A172 (cell line): ENCODE measurements at regions not wholly inside any gene's neighbourhood (a gene's known extent, or its start where the extent isn't known, plus 50 kb on each side); places are given as distances from the start of the nearest gene placed in this dataset.

Source experiments
- DNase-seq: peaks from one replicate; pipeline ENCODE4 v3.0.0-alpha.2; 2015; ENCODE audit warnings: low spot score

GRCh38 chr7:47221826-47222225 is 360.1 kb downstream of the TNS3 start:
- no peak for DNase-seq

DNA sequence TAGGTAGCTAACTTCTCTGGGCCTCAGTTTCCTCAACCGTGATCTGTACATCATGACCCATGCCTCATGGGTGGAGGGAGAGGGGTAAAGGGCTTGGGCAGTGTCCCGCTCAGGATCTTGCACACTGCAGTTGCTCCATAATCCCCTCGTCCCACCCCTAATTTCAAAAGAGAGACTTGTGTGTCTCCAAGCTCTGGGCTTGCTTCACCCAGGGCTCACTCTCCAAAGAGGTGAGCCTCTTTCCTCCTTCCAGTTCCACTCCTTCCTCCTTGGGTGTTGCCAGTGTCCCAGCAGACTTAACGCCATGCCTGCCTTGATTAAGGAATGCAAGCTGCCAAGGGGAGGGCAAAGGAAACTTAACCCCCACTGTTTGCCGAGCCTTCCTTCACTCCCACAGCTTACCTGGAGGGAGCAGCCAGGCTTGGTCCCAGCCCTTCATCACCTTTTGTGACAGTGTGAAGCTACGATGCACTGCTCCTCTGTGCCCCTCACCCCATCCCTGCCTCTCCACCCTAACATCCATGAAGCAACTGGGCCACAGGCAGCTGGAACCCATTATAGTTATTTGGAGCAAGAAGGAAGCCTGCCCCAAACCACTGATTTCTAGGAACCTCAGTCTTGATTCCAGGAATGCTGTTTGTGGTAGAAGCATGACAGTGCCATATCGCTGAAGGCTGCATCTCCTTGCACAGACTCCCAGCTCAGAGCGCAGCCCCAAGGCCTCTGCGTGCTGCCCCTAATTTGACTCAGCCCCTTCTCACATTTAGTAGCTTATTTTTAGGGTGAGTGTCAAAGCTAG is 363.3 kb downstream of the TNS3 start:
- DNase-seq: no peak

GRCh38 chr7:47217570-47218360 is 364.1 kb downstream of the TNS3 start:
- DNase-seq: no peak

- DNase-seq: no peak
Observed at GRCh38 chr7:47217086-47217485, 364.8 kb downstream of the TNS3 start.

DNA sequence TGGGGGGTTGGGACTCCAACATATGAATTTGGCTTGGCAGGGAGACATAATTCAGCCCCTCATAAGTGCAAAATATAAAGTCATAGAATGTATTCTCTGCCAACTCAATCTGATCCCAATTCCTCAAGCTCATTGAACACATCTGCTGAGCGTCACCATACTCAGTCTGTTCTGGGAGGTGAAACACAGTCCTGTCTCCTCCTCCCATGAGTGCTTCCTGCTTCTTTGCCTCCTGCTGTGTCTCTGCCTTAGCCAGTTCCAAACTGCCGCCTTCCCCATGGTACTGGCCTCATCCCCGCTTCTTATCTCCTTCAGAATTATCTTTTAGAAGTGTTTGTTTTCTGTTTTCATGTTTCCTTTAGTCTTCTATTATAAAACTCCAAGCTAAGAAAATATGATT is 365.5 kb downstream of the TNS3 start:
- DNase-seq: no peak

DNA sequence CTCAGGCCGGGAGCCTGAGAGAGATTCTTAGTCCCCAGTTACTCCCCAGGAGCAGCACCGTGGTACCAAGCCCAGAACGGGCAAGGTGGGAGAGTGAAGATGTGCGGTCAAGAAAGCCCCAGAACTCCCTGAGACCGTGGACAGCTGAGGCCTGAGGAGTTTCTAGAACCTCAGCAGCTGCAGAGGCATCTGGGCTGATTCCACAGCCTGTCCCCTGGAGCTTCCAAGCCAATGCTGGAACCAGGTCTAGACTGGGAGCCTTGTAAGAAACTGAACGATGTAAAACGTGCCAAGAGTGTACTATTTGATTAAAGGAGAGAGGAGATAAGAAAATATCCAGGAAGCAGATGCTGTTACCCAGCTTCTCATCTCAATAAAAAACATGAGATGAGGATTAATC is 366.3 kb downstream of the TNS3 start:
- DNase-seq: no peak

DNA sequence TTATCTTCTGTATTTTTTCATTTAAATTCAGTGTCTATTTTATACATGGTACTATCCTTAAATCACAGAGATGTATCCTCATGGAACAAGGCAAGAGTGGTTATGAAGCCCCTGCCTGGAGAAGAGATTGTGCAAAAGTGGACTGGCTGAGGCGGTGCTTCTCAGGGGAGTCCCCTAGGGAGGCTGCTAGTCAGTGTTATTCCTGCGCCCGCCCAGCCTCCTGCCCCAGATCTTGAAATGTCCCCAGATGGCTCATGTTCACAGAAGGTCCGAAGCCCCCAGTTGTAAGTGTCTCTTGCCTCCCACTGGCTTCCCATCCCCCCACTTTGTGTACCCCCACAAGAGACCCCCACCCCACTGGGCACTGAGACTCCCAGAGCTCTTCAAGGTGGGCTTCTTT is 366.9 kb downstream of the TNS3 start:
- no peak for DNase-seq

DNA sequence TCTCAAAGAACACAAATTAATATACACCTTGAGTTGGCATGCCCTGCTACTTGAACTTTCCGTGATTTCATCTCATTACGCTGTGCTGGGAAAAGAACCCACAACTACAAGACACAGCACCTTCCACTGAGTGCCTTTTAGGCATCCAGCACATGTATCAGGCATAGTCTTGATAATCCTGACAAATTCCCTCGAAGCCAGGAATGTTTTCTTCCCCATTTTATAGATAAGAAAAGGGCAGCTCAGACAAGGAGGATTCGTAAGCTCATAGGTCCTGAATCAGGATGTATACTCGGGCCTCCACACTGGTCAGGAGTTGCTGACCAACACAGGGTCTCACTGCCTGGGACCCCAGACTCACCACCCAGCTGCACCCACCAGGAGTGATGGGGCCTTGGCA is 368.6 kb downstream of the TNS3 start:
- no peak for DNase-seq

DNA sequence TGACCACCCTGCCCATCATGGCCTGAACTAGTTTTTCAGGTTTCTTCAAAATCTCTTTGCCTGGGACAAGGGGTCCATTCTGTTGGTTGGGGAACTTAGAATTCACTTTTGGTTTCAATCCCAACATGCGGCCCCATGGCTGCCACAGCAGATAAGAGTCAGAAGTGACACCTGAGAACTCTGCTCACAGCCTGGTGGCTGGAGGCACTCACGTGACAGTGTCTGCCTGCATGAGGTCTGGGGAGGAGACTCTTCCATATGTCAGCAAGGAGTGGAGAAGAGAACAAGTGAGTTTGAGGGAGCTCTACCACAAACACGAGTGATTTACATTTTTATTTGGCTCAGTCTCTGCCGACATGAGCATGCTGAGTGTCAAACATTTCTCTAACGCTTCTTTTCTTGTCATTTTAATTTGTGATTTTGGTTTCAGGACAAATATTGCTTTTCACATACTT is 370.4 kb downstream of the TNS3 start:
- DNase-seq: no peak

DNA sequence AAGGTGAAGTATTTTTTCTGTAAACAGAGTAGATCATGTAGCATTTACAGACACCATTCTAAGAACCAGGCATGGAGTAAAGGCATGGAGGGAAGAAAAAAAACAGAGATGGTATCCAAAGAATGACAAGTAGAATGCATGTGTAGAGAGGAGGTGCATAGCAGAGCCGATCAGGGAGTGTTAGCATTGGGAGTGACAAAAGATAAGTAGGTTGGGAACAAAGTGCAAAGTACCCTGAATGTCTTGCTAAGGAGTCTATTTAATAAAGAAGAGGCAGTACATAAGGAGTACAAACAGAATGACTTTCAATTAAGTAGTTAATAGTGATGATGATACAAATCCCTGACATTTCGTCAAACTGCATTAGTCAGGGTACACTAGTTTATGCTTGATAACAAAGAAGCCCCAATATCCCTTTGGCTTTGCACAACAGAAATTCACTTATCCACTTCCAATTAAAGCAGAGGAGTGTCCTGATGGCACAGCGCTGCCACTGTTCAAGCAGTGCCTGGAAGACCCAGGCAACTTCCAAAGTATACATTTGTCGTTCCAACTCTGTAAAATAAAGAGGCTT is 371.5 kb downstream of the TNS3 start:
- no peak for DNase-seq

DNA sequence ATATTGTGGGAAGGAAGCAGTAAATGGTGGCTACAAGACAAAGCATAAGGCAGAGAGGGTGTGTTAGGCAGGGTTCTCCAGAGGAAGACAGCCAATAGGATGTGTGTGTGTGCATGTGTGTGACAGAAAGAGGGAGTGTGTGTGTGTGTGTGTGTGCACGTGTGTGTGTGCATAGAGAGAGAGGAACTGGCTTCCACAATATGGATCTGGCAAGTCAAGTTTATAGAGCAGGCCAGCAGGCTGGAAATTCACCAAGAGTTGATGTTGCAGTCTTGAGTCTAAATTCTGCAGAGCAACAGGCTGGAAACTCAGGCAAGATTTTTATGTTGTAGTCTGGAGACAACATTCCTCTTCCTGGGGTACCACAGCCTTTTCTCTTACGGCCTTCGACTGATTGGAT is 374.0 kb downstream of the TNS3 start:
- DNase-seq: no peak

DNA sequence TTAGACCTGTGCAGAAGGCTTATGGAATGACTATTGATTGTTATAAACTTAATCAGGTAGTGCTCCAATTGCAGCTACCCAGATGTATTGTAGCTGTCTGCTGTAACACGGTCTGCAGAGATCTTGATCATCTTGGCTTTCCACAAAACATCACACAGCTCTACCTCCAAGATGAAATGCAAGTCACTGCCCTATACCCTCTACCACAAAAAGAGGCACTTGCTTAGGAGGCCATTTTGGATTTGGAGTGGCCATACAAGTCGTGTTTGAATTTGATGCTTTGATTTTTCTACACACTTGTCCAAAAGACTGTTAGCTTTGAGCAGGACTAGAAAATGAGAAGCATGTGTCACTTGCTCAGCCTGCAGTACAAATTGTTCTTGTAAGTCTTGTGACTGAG is 377.2 kb downstream of the TNS3 start:
- no peak for DNase-seq

- no peak for DNase-seq
Observed at GRCh38 chr7:47202146-47202783, 379.6 kb downstream of the TNS3 start.

DNA sequence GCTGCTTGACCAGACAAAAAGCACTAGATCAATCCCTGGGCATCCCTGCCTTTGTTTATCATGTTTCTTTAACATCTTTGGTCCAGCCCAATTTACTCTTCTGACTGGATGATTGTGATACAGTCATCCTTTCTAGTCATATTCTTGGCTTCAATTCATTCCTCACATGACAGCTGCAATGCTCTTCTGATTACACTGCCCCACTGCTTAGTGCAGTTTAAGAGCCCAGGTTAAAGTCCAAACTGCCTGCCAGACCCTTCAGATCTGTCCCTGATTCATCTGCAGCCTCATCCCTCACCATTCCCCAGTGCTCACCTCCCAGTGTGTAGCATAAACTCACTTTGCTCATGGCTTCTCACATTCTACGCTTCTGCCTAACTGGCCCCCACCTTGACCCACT is 383.8 kb downstream of the TNS3 start:
- DNase-seq: no peak

DNA sequence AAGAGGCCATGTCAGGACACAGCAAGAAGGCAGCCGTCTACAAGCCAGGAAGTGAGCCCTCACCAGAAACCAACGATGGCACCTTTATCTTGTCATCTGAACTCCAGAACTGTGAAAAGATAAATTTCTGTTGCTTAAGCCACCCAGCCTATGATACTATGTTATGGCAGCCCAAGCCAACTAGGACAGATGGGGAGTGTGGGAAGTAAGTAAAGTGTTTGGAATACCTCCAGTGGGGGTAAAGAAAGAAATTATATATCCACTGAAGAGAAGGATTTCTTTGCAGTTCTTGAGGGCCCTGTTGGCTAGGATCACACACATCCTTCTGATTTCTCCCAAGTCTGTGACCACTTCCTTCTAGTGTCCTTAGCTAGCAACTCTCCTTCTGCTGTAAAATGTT is 384.4 kb downstream of the TNS3 start:
- no peak for DNase-seq

GRCh38 chr7:47196737-47197136 is 385.2 kb downstream of the TNS3 start:
- DNase-seq: no peak

- DNase-seq: no peak
Observed at GRCh38 chr7:47196106-47196645, 385.7 kb downstream of the TNS3 start.

DNA sequence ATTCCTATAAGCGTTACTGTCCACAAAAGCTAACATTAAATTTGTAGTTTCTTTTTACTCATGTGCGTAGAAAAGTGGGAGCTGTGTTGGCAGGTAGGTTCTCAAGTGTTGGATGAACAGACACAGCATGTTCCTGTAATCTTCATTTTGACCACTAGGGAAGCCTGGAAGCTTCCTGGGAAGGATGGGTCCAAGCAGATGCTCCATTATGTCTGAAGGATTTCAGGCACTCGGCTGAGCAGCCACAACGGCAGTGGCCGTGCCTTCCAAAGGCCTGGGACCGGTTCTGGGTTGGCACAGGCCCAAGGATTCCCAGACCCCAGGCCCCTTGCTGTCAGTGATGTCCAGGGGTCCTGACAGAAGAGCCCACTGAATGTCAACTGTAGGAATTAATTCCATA is 386.3 kb downstream of the TNS3 start:
- no peak for DNase-seq

- DNase-seq: no peak
Observed at GRCh38 chr7:47194516-47195057, 387.3 kb downstream of the TNS3 start.

- no peak for DNase-seq
Observed at GRCh38 chr7:47192978-47193377, 388.9 kb downstream of the TNS3 start.

DNA sequence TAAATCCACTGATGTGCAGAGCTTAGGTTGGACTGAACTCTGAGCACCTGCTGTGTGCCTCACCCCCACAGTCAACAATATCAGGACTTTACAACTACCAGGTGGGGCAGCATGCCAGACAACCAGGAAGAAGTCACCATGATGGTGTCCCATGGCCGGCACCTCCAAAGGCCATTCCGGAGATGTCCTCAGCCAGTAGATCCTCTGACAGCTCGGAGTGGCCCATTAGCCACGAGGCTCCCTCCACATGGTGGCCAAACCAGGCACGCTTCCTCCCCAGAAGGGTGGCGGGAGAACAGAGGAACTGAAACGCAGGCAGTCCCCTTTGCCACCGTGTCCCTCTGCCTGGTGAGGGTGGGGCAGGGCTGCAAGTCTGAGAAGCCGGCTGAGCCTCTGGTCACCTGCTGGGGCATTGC is 390.0 kb downstream of the TNS3 start:
- no peak for DNase-seq

DNA sequence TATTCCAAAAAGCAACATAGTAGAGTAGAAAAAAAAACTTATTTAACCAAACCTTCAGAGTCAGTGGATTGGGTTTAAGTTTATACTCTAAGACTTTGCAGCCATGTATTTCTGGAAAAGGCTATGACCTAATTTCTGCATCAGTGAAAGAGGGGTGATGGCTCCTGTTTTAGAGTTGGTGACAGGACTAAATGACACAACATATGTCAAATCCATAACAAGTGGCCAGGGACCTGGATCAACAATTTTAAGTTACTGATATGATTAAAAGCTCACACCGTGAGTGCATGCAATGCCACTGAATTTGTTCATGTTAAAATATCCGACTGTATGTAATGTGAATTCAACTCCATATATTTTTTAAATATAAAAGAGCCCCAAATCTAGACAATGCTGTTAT is 390.6 kb downstream of the TNS3 start:
- no peak for DNase-seq
